Bone marrow (tissue), 2 donors: ENCODE measurements at regions not wholly inside any gene's neighbourhood (a gene's known extent, or its start where the extent isn't known, plus 50 kb on each side); places are given as distances from the start of the nearest gene placed in this dataset.
"Not testable (repeated sequence)": the region's sequence is repeated elsewhere in the genome, so short reads cannot be mapped to it uniquely, and the experiment has no call there.

ENCODE experiments used
- DNase-seq, 2 donors: peaks; one replicate each; lab custom pipeline; 2025; lab: John Stamatoyannopoulos, UW

GRCh38 chr11:92432515-92432914 is 207.9 kb downstream of the FAT3 start:
- DNase-seq: no peak

DNA sequence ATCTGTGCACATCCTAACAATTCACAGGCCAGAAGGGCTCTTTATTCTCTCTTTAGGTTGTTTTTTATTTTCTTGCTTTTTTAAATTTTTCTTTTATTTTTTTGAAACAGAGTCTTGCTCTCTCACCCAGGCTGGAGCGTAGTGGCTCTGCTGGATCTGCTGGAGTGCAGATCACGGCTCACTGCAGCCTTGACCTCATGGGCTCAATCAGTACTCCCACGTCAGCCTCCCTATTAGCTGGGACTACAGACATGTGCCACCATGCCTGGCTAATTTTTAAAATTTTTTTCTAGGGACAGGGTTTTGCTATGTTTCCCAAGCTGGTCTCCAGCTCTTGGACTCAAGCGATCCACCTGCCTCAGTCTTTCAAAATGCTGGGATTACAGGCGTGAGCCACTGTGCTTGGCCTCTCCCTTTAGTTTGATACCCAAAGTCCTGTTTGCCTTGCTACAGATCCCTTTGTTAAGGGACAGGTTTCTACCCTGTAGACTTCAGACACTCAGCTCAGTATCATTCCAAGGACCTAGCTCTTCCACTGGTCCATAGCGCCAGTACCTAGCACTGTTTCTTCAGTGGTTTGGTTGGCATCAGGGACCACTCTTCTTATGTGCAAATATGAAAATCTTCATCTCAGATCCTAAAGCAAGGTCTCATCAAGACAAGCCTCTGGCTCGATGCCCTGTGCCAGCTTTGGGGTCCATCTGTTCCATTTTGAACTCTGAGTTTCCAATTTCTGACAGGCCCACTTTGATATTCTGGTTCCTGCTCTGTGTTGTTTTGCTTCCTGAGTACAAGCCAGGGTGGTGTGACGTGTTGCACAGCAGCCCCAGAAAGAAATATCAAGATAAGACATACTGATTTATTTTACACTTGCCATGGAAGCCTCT is 211.7 kb downstream of the FAT3 start:
- DNase-seq: no peak

DNA sequence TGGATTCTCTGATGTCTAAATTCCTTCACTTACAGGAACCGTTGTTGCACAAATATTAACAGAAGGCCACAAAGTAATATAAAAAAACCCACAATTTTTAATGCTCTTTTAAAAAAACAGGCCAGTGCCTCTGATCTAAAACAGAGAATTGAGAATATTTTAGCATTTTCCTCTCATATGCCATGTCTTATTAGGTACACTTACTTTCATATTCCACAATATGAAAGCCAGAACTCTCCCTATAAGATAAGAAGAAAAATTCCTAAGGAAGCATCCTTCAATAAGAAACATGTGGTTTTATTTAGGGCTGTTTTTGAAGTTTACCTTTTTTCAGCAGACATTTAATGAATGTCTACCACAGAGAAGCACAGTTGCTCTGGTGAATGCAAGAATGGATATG is 214.5 kb downstream of the FAT3 start:
- DNase-seq: no peak

DNA sequence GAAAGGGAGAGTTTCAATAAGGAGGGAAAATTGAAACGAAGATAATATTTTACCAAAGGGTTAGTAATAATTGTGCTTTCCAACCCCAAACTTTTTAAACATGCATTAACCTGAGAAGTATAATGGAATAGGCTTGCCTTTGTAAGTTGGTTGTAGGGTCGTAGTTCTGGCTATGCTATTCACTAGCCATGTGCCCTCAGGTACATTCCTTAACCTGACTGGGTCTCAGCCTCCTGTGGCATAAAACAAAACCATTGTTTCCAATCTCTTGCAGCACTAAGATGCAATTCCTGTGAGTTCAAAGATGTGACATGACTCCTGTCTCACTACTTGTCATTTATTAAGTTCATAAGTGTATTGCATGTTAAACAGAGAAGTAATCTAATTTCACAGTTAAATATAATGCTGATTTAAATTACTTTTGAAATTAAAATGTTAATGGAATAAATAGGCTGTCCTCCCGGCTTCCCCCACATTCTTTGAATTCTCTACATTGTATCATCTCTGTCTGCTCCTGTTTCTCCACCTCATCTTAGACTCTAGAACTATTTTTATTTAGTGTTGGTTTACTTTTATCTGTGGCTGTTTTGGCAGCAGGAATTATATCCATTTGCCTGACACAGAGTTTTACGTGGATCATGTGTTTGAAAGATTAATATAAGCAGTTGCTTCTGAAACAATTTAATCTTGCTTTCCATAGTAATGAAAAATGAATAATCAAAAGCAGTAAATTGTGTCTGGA is 216.3 kb downstream of the FAT3 start:
- DNase-seq: no peak

- no peak for DNase-seq
Measured at GRCh38 chr11:92441443-92441726, 216.8 kb downstream of the FAT3 start.

DNA sequence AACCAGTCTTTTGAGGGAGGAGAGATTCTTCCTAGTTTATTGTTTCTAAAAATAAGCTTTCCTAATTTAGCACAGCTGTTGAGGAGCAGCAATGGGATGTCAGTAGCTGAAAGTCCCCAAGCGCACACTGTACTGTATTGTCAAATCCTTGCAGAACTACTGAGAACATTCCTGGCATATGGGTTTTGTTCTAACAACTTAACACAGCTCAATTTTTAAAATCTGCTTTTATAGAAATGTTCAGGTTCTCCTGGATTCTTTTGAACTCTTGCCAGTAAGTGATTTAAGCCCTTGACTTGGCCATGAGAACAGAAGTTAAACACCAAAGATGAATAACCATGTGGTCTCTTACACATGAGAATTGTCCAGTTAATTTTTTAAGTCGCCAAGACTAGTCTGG is 218.6 kb downstream of the FAT3 start:
- DNase-seq: no peak

DNA sequence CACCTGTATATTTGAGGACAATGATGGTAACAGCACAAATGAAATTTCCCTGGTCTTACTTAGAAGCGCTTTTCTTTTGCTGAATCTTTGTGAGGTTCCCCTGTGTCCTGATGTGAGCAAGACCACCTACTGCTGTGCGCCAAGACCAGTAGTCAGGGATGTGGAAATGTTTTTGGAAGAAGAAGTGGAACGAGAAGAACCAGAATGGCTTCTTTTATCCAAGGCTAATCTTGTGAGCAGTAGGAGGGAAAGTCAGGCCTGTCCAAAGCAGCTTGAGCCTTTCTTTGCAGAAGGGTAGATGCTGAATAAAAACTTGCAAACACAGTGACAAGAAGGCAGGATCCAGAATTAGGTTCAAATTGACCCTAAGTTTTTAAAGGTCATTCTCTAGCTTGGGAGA is 223.0 kb downstream of the FAT3 start:
- DNase-seq: no peak

DNA sequence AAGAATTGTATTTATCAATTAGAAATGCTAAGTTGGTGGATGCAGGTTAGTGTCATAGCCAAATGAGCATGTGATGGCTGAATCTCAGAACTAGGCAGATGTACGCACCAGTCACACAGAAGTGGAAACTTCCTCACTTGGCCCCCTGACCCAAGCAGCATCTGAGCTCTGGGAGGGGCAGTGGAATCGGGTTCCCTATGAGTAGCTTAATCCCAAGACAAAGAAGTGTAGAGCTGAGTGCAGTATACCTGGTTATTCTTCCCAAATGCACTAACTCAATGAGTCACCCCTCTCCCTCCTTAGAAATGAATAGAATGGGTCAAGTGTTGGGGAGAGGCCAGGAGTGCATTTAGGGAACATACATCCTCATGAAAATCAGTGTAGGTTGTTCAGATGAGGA is 224.6 kb downstream of the FAT3 start:
- DNase-seq: no peak

GRCh38 chr11:92449780-92450179 is 225.2 kb downstream of the FAT3 start:
- no peak for DNase-seq

DNA sequence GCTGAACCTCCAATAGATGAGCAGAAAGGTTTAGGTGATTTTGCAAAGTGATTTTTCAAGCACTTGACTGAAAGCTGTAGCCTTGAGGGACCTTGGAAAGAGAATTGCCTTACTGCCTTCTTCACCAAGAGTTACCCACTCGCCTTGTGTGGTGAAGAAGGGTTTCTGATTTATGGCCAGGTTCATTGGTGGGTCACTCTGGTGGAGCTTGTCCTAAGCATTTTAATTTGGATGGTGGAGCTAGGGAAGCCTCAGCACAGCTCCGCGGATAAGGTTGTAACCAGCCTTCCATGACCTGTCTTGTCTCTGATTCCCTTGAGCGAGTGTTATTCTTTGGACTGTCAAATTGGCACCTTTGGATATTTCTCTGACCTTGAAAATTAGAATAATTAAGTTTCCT is 226.4 kb downstream of the FAT3 start:
- DNase-seq: no peak

DNA sequence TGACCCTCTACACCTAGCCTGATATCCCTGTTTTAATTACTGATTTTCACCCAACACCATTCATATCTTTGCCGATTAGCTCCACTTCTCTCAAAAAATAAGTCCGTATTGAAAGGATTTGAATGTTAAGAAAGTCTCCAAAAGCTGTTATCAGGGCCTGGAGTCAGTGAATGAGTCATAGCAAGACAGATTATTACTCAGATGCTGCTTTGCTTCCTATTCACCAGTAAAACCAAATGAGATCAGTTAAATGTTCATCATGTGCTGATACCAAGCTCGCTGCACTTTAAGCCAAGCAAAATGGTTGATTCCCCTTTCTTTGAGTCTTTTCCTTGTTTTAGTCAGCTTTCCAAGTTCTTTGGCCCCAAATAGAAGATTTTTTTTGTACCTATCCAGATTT is 228.4 kb downstream of the FAT3 start:
- DNase-seq: no peak

DNA sequence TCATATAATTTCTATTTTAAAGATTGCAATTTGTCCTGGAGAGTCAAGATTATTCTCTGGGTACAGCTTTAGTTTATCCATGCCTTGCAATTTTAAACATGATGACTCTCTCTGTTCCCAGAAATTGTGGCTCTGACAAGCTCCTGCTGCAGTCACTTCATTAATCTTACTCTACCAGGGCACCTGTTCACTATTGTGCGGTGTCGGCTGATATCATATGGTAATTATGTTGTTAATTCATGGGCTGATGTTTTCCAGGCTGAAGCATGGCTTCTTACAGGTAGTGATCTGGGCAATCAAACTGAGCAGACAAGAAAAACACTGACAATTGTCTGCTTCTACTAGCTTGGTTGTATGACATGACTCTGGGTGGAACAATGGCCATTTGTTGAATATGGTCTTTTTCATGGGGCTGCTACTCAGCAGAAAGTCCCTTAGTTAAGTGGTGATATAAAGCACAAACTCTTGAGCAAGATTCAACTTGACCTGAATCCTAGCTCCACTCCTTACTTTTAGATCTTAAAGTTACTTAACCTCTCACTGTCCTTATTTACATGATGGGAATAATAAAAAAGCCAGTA is 230.7 kb downstream of the FAT3 start:
- no peak for DNase-seq

GRCh38 chr11:92457250-92457649 is 232.6 kb downstream of the FAT3 start:
- DNase-seq: no peak

DNA sequence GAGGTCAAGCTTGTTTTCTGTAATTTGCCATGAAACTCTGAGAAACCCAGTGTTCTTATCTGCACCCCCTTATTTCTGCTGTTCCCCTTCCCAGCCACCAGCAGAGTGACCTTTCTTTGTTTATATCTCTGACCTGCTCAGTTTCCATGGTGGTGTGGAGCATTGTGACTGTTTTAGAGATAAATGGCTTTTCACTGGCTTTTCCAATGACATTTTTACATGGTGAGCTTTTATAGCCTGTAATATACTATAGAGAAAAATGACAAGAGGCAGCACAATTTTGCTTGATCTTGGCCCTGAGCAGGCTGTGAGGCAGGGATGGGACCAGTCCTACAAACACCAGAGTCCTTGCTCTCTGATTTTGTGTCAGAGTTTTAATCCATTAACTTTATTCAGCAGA is 233.9 kb downstream of the FAT3 start:
- DNase-seq: no peak

- no peak for DNase-seq
Measured at GRCh38 chr11:92460213-92460612, 235.6 kb downstream of the FAT3 start.

GRCh38 chr11:92461447-92461846 is 236.8 kb downstream of the FAT3 start:
- no peak for DNase-seq

- DNase-seq: no peak
Measured at GRCh38 chr11:92462821-92463220, 238.2 kb downstream of the FAT3 start.

GRCh38 chr11:92464822-92465221 is 240.2 kb downstream of the FAT3 start:
- no peak for DNase-seq

GRCh38 chr11:92465410-92465809 is 240.8 kb downstream of the FAT3 start:
- DNase-seq: not testable (repeated sequence)

- DNase-seq: no peak
Measured at GRCh38 chr11:92473736-92474135, 249.1 kb downstream of the FAT3 start.

DNA sequence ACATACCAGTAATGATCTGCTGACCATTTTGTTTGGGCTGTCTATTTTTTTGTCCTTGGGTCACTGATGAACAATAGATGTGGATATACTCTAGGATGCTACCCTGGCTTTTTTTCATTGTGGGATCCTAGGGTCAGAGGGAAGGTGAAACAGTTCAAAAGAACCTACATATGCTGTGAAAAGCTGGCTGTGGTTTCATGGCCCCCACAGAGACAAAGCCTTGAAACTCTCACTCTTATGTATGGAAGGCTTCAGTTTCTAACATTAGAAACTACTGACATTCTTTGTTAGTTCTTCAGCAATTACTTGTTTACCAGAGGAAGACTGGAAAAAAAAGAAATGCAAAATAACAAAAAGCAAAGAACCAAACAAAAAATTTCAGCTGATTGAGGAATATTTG is 250.7 kb downstream of the FAT3 start:
- DNase-seq: no peak

DNA sequence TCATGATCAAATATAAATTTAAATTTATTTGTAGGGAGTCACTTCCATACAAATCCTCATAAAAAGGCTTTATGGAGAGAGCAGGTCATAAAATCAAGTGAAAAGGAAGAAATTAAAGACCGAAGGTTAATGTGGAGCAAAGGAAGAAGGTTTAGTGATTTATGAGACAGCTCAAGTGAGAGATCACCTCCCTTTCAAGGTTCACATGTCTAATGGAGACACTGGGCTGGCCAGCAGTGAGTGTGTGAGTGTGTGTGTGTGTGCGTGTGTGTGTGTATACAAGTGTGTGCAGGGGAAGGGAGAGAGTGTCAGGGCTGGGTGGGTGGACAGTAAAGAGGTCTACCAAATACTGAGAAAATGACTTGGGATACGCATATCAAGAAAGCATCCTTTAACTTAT is 251.2 kb downstream of the FAT3 start:
- DNase-seq: no peak

DNA sequence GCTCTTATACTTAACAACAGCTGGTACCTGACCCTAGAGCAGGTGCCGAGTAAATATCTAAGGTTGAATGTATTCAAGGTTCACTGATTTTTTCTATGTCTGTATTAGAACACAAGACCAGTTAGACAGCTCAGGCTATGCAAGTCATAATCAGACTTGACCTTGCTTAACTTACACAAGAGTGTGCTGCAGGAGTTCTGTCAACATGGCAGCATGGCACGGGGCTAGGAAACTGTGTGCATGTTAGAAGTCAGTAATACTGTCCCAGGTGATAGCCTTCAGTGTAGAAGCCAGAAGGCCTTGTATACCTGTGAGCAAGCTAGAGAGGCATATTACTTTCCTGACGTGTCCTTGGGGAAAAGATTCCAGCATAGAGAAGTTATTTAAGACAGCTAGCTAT is 253.1 kb downstream of the FAT3 start:
- no peak for DNase-seq
